ENCODE measurements at regions not wholly inside any gene's neighbourhood (a gene's known extent, or its start where the extent isn't known, plus 50 kb on each side); places are given as distances from the start of the nearest gene placed in this dataset.

- no peak overlapping the region for H2BK12ac ChIP-seq (ENCODE audit: insufficient read length, low read depth, low read length)
- Mint-ChIP-seq H3K36me3 (ENCODE audit: insufficient read depth in 1 of 3, low read depth in 3 of 3) (no peaks in the 10 kb centered on the region), H3K4me1 (0 out of 4 replicates have a peak, but pooled peaks cover 0 to 2% of the 10 kb centered on the region in 2 experiments), H3K4me3 (no peak overlapping the region), H3K9me3 (no peaks in the 10 kb centered on the region; a peak in 1 of 5 replicates), H3K27me3 (ENCODE audit: low read depth) (peaks cover 2% of the 10 kb centered on the region; the same call in 1 of the 2 replicates), H3K27ac (no peak overlapping the region)
- no peak overlapping the region for H2BK15ac ChIP-seq (ENCODE audit: low read depth, low read length)
- no peaks in the 10 kb centered on the region for H3K27me3 ChIP-seq (ENCODE audit: insufficient read depth, low read length)
- H3K4me2 ChIP-seq (ENCODE audit: insufficient read depth, insufficient read length, low read length), result no peak overlapping the region
- no peak overlapping the region for H3K14ac ChIP-seq (ENCODE audit: insufficient read depth, low read length)
- no peak overlapping the region for H2BK20ac ChIP-seq (ENCODE audit: low read depth, low read length, poor library complexity, severe bottlenecking)
- no peak overlapping the region for H3T11ph ChIP-seq (ENCODE audit: low read length)
- no peak overlapping the region for H4K8ac ChIP-seq (replicated peaks; ENCODE audit: insufficient read length, low read depth, low read length)
- H3K23me2 ChIP-seq (ENCODE audit: insufficient read length, low read depth, low read length, poor library complexity, severe bottlenecking), result no peaks in the 10 kb centered on the region
- H3K23ac ChIP-seq (ENCODE audit: insufficient read length, low read depth, low read length), result no peak overlapping the region
- no peak overlapping the region for H2AK5ac ChIP-seq (ENCODE audit: insufficient read length, low read length)
- no peak overlapping the region for H4K5ac ChIP-seq (ENCODE audit: insufficient read length, low read depth, low read length)
- no CpG with 5 or more reads among the region's 5 CpGs for WGBS (ENCODE audit: extremely low coverage, insufficient read length, low lambda C conversion rate)
- no peaks in the 10 kb centered on the region; the same call in 1 of the 2 replicates for H3K4me1 ChIP-seq (ENCODE audit: insufficient read depth, low read length)
- H2BK5ac ChIP-seq (ENCODE audit: insufficient read length, low read length), result no peak overlapping the region
- no peak overlapping the region for H3K18ac ChIP-seq (ENCODE audit: insufficient read length, low read depth, low read length)
- H3K27ac ChIP-seq (ENCODE audit: insufficient read length, low read depth, low read length), result no peak overlapping the region
- no peak overlapping the region for H3K4ac ChIP-seq (ENCODE audit: low read depth, low read length)
- no peak overlapping the region for H3K9ac ChIP-seq (ENCODE audit: extremely low read depth, insufficient read length, low read length)
- no peaks in the 10 kb centered on the region for H3K79me1 ChIP-seq (ENCODE audit: insufficient read depth, low read depth, low read length, poor library complexity, severe bottlenecking)
- TF ChIP-seq CTCF (conservative IDR thresholded peaks at IDR 0.05), result no peak
- DNase-seq, result no peak
- H4K91ac ChIP-seq (ENCODE audit: insufficient read length, low read depth, low read length), result no peak overlapping the region
- no peaks in the 10 kb centered on the region for H4K20me1 ChIP-seq (ENCODE audit: control insufficient read depth, insufficient read depth, insufficient read length)
- no peak overlapping the region for H3K56ac ChIP-seq (ENCODE audit: insufficient read length, low read depth, low read length)
- no peak overlapping the region for H2BK120ac ChIP-seq (ENCODE audit: low read depth, low read length, poor library complexity, severe bottlenecking)
- no peak overlapping the region for H2AFZ ChIP-seq (ENCODE audit: low read length)
- no peaks in the 10 kb centered on the region for H3K9me3 ChIP-seq (ENCODE audit: control insufficient read depth, low read depth, low read length)
- no peaks in the 10 kb centered on the region for H3K79me2 ChIP-seq (ENCODE audit: insufficient read depth, low read length)
Measured at GRCh38 chr2:7732497-7732896, 815.3 kb downstream of the RNF144A start.

All from H9 (cell line).